Endothelial cell of umbilical vein (primary cell): ENCODE measurements at regions not wholly inside any gene's neighbourhood (a gene's known extent, or its start where the extent isn't known, plus 50 kb on each side); places are given as distances from the start of the nearest gene placed in this dataset.

Experiments
- BruUV-seq: library from RNA; stranded (reverse); fragments of 400-500 nt; replicated peaks from 2 replicates; lab custom pipeline; 2021; lab: Mats Ljungman, UMichigan
- CTCF ChIA-PET: fragments of 300-600, 350-600 bp; sonication (Branson Sonifier 250); formaldehyde crosslinking; loops from one replicate; lab custom pipeline; 2021; ENCODE audit warnings: antibody characterized with exemption, inconsistent platforms; lab: Charles Lee
- POLR2A ChIA-PET: fragments of 300-600, 350-600 bp; sonication (Branson Sonifier 250); formaldehyde crosslinking; loops from one replicate; lab custom pipeline; 2021; ENCODE audit warnings: antibody characterized with exemption, inconsistent platforms; lab: Charles Lee
- DNase-seq: peaks from one replicate; pipeline ENCODE4 v3.0.0-alpha.2; 2011; ENCODE audit warnings: low read depth, low spot score
- FAIRE-seq: peaks from 2 replicates; lab custom pipeline; 2011; peaks lifted over from hg19 to GRCh38; lab: Jason Lieb, UNC
- H2AFZ ChIP-seq: 2 replicates; pipeline ENCODE4 v1.6.0; 2012; ENCODE audit warnings: low read depth, low read length, control low read depth, inconsistent platforms
- H3K27ac ChIP-seq: 2 replicates; pipeline ENCODE4 v1.5.1; 2011; ENCODE audit warnings: low read depth, mild to moderate bottlenecking, control low read depth, low read length, moderate library complexity; ENCODE audit not compliant: insufficient read depth
- H3K27me3 ChIP-seq, 2 experiments: 2 replicates each; pipeline versions ENCODE4 v1.6.0 to v1.6.1; 2011; ENCODE audit warnings: low read length in 2 of 2, mixed read lengths in 1 of 2; ENCODE audit not compliant: control insufficient read depth in 2 of 2, insufficient read depth in 2 of 2
- H3K36me3 ChIP-seq, 2 experiments: 2 replicates in 1 of 2; 3 replicates in 1 of 2; pipeline ENCODE4 v1.5.1; 2011; ENCODE audit warnings: low read length in 2 of 2, mild to moderate bottlenecking in 1 of 2, moderate library complexity in 1 of 2; ENCODE audit not compliant: control insufficient read depth in 2 of 2, insufficient read depth in 2 of 2; ENCODE audit errors: extremely low read depth in 1 of 2
- H3K4me1 ChIP-seq: 3 replicates; pipeline ENCODE4 v1.5.1; 2011; ENCODE audit warnings: mild to moderate bottlenecking, low read length; ENCODE audit not compliant: control insufficient read depth, insufficient read depth; ENCODE audit errors: extremely low read depth
- H3K4me2 ChIP-seq: 2 replicates; pipeline ENCODE4 v1.6.1; 2011; ENCODE audit warnings: low read length, control low read depth, mixed read lengths; ENCODE audit not compliant: insufficient read depth
- H3K4me3 ChIP-seq, 3 experiments: fragments of 200-600 bp in 1 of 3; sonication (generic), shearing (Covaris generic) in 1 of 3; replicated peaks in 1 of 3; 2 replicates each; pipeline ENCODE4 v1.5.1; 2011 to 2016; ENCODE audit warnings: control low read depth in 3 of 3, low read length in 3 of 3, mild to moderate bottlenecking in 2 of 3, inconsistent platforms in 1 of 3, low read depth in 1 of 3, moderate library complexity in 1 of 3; ENCODE audit not compliant: insufficient read depth in 1 of 3
- H3K79me2 ChIP-seq: 2 replicates; pipeline ENCODE4 v1.6.0; 2012; ENCODE audit warnings: low read length, inconsistent platforms; ENCODE audit not compliant: control insufficient read depth, insufficient read depth
- H3K9ac ChIP-seq: replicated peaks from 2 replicates; pipeline ENCODE3; 2011; ENCODE audit warnings: low read length, control low read depth; ENCODE audit not compliant: insufficient read depth; ENCODE audit errors: extremely low read depth
- H3K9me1 ChIP-seq: replicated peaks from 3 replicates; pipeline ENCODE4 v1.6.0; 2011; ENCODE audit warnings: mild to moderate bottlenecking, low read length; ENCODE audit not compliant: control insufficient read depth, insufficient read depth; ENCODE audit errors: extremely low read depth
- H3K9me3 ChIP-seq: replicated peaks from 2 replicates; pipeline ENCODE4 v1.5.1; 2012; ENCODE audit warnings: low read length, inconsistent platforms; ENCODE audit not compliant: control insufficient read depth, insufficient read depth
- H4K20me1 ChIP-seq: replicated peaks from 2 replicates; pipeline ENCODE3; 2011; ENCODE audit warnings: mild to moderate bottlenecking, low read length; ENCODE audit not compliant: control insufficient read depth, insufficient read depth; ENCODE audit errors: extremely low read depth
- EZH2 ChIP-seq: IDR thresholded peaks from 2 replicates; pipeline ENCODE4 v1.6.1; 2012; ENCODE audit warnings: borderline replicate concordance, low read depth, mild to moderate bottlenecking, moderate library complexity, low read length, inconsistent platforms; ENCODE audit not compliant: severe bottlenecking
- FOS ChIP-seq: IDR thresholded peaks from 2 replicates; pipeline ENCODE4 v1.6.1; 2011; ENCODE audit warnings: mild to moderate bottlenecking, low read length, moderate library complexity, borderline replicate concordance; ENCODE audit not compliant: insufficient read depth
- GATA2 ChIP-seq: IDR thresholded peaks from 2 replicates; pipeline ENCODE4 v1.7.0; 2011; ENCODE audit warnings: low read depth, mild to moderate bottlenecking, moderate library complexity, mixed read lengths, low read length; ENCODE audit not compliant: insufficient read length, insufficient read depth
- JUN ChIP-seq: IDR thresholded peaks from 2 replicates; pipeline ENCODE4 v1.6.1; 2011; ENCODE audit warnings: borderline replicate concordance, low read depth; ENCODE audit not compliant: insufficient read length, insufficient read depth
- MYC ChIP-seq: IDR thresholded peaks from one replicate; pipeline ENCODE4 v1.6.1; 2011; ENCODE audit warnings: mild to moderate bottlenecking, low read depth, low read length
- POLR2A ChIP-seq: IDR thresholded peaks from 2 replicates; pipeline ENCODE4 v1.6.1; 2012; ENCODE audit warnings: low read depth, mild to moderate bottlenecking, control low read depth, low read length
- POLR2AphosphoS5 ChIP-seq: IDR thresholded peaks from 2 replicates; pipeline ENCODE4 v1.6.1; 2012; ENCODE audit warnings: low read depth, mild to moderate bottlenecking, control low read depth, low read length, moderate library complexity; ENCODE audit not compliant: insufficient read depth
- dilution Hi-C: fragments of 300-500 bp; cut with MboI; formaldehyde crosslinking; loops from one replicate; pipeline ENCODE4 v1.15.0; 2019; ENCODE audit warnings: low sequenced_read_pairs; ENCODE audit not compliant: extremely low pct_ligation_motif_present
- intact Hi-C: fragments of 100-400 bp; cut with micrococcal nuclease; formaldehyde crosslinking; loops from one replicate; pipeline ENCODE4 v1.10.0; 2022
- TF ChIP-seq, protein P1 (sequence below): IDR thresholded peaks from 2 replicates; pipeline ENCODE4 v1.6.1; 2011; ENCODE audit not compliant: insufficient read depth, insufficient read length
- TF ChIP-seq, protein P2 (sequence below), 2 donors: IDR thresholded peaks; 1 replicate in 1 of 2; 2 replicates in 1 of 2; pipeline ENCODE4 v1.5.1; 2011; ENCODE audit warnings: low read length in 2 of 2, mild to moderate bottlenecking in 2 of 2, moderate library complexity in 2 of 2, control low read depth in 1 of 2, inconsistent platforms in 1 of 2, low read depth in 1 of 2; ENCODE audit not compliant: insufficient read depth in 1 of 2; ENCODE audit errors: extremely low read depth in 1 of 2

DNA sequence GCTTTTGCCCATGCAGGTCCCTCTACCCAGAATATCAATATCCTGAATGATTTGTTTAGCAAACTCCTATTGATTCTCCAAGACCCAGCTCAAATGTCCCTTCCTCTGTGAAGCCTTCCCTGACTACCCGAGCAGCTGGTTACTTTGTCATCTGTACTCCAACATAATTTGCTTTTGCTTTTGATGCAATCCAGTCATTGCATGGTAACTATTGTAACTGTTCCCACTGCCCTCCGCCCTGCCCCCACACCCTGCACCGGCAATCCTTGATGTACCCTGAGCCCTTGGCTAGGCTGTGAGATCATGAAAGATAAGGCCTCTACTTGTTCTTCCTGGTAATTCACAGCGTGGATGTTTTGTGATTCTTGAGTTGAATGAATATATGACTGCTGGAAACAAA is 119.9 kb upstream of the BOD1 start:
- Histone ChIP-seq H3K27me3 (no peaks in the 10 kb centered on the region), H3K79me2 (no peaks in the 10 kb centered on the region), H3K4me3 (no peak overlapping the region), H3K36me3 (no peaks in the 10 kb centered on the region), H3K9me1 (no peaks in the 10 kb centered on the region), H3K4me2 (no peak overlapping the region), H3K4me1 (no peaks in the 10 kb centered on the region), H3K9me3 (no peaks in the 10 kb centered on the region), H3K27ac (no peak overlapping the region), H3K9ac (no peak overlapping the region), H2AFZ (no peak overlapping the region), H4K20me1 (no peaks in the 10 kb centered on the region)
- POLR2A ChIA-PET = no interaction called here
- CTCF ChIA-PET = no interaction called here
- intact Hi-C loops = no loop called here
- no peak for FAIRE-seq
- no peak for DNase-seq
- no TSS peak for BruUV-seq
- no peak for TF ChIP-seq POLR2AphosphoS5
- no peak for TF ChIP-seq MYC
- TF ChIP-seq, protein P1, sequence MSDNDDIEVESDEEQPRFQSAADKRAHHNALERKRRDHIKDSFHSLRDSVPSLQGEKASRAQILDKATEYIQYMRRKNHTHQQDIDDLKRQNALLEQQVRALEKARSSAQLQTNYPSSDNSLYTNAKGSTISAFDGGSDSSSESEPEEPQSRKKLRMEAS = no peak
- TF ChIP-seq, protein P2, sequence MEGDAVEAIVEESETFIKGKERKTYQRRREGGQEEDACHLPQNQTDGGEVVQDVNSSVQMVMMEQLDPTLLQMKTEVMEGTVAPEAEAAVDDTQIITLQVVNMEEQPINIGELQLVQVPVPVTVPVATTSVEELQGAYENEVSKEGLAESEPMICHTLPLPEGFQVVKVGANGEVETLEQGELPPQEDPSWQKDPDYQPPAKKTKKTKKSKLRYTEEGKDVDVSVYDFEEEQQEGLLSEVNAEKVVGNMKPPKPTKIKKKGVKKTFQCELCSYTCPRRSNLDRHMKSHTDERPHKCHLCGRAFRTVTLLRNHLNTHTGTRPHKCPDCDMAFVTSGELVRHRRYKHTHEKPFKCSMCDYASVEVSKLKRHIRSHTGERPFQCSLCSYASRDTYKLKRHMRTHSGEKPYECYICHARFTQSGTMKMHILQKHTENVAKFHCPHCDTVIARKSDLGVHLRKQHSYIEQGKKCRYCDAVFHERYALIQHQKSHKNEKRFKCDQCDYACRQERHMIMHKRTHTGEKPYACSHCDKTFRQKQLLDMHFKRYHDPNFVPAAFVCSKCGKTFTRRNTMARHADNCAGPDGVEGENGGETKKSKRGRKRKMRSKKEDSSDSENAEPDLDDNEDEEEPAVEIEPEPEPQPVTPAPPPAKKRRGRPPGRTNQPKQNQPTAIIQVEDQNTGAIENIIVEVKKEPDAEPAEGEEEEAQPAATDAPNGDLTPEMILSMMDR (IDR thresholded peaks at IDR 0.05; ENCODE audit: extremely low read depth in 1 of 2, insufficient read depth in 1 of 2, low read depth in 1 of 2, low read length in 2 of 2) = no peak
- TF ChIP-seq EZH2 = no peak
- no peak for TF ChIP-seq GATA2
- TF ChIP-seq POLR2A = no peak
- TF ChIP-seq JUN = no peak
- no peak for TF ChIP-seq FOS
- dilution Hi-C loops = no loop called here
